Keratinocyte (primary cell): ENCODE measurements at regions not wholly inside any gene's neighbourhood (a gene's known extent, or its start where the extent isn't known, plus 50 kb on each side); places are given as distances from the start of the nearest gene placed in this dataset.

Experiments
- DNase-seq: peaks from one replicate; pipeline ENCODE4 v3.0.0-alpha.2; 2011; ENCODE audit warnings: low read depth, missing footprints, low spot score
- FAIRE-seq: peaks from 2 replicates; lab custom pipeline; 2011; peaks lifted over from hg19 to GRCh38; lab: Jason Lieb, UNC
- H2AFZ ChIP-seq: 2 replicates; pipeline ENCODE4 v1.6.0; 2012; ENCODE audit warnings: low read length, control low read depth, inconsistent platforms; ENCODE audit not compliant: control insufficient read depth
- H3K27ac ChIP-seq: 2 replicates; pipeline ENCODE4 v1.5.1; 2011; ENCODE audit warnings: low read length; ENCODE audit not compliant: control insufficient read depth, insufficient read depth
- H3K27me3 ChIP-seq: 3 replicates; pipeline ENCODE4 v1.6.0; 2011; ENCODE audit warnings: low read length; ENCODE audit not compliant: control insufficient read depth, insufficient read depth; ENCODE audit errors: extremely low read depth
- H3K36me3 ChIP-seq, 2 experiments: 2 replicates in 1 of 2; 3 replicates in 1 of 2; pipeline ENCODE4 v1.5.1; 2011; ENCODE audit warnings: low read length in 2 of 2, mild to moderate bottlenecking in 1 of 2; ENCODE audit not compliant: control insufficient read depth in 2 of 2, insufficient read depth in 2 of 2; ENCODE audit errors: extremely low read depth in 1 of 2
- H3K4me1 ChIP-seq: 3 replicates; pipeline ENCODE4 v1.5.1; 2011; ENCODE audit warnings: low read length; ENCODE audit not compliant: control insufficient read depth, insufficient read depth; ENCODE audit errors: extremely low read depth
- H3K4me2 ChIP-seq: 3 replicates; pipeline ENCODE4 v1.6.0; 2011; ENCODE audit warnings: low read depth, low read length; ENCODE audit not compliant: control insufficient read depth, insufficient read depth; ENCODE audit errors: extremely low read depth
- H3K4me3 ChIP-seq, 3 experiments: fragments of 200-600 bp in 1 of 3; sonication (generic) in 1 of 3; 2 replicates in 2 of 3; 3 replicates in 1 of 3; pipeline ENCODE4 v1.5.1; 2011 to 2016; ENCODE audit warnings: low read length in 3 of 3, mild to moderate bottlenecking in 3 of 3, control low read depth in 2 of 3, inconsistent platforms in 1 of 3, low read depth in 1 of 3, mixed read lengths in 1 of 3, mixed run types in 1 of 3, moderate library complexity in 1 of 3; ENCODE audit not compliant: control insufficient read depth in 2 of 3, insufficient read depth in 2 of 3; ENCODE audit errors: extremely low read depth in 1 of 3
- H3K79me2 ChIP-seq: 2 replicates; pipeline ENCODE4 v1.6.0; 2012; ENCODE audit warnings: low read length; ENCODE audit not compliant: control insufficient read depth, insufficient read depth
- H3K9ac ChIP-seq: 3 replicates; pipeline ENCODE4 v1.6.0; 2011; ENCODE audit warnings: low read length; ENCODE audit not compliant: control insufficient read depth, insufficient read depth; ENCODE audit errors: extremely low read depth
- H3K9me1 ChIP-seq: 3 replicates; pipeline ENCODE4 v1.6.0; 2011; ENCODE audit warnings: low read length; ENCODE audit not compliant: control insufficient read depth, insufficient read depth; ENCODE audit errors: extremely low read depth
- H3K9me3 ChIP-seq: 2 replicates; pipeline ENCODE4 v1.5.1; 2012; ENCODE audit warnings: low read depth, low read length; ENCODE audit not compliant: control insufficient read depth
- H4K20me1 ChIP-seq: 3 replicates; pipeline ENCODE4 v1.6.0; 2011; ENCODE audit warnings: low read length; ENCODE audit not compliant: control insufficient read depth, insufficient read depth; ENCODE audit errors: extremely low read depth
- CTCF ChIP-seq, 3 experiments: IDR thresholded peaks in 1 of 3; conservative IDR thresholded peaks in 1 of 3; optimal IDR thresholded peaks in 1 of 3; 2 replicates in 2 of 3; 3 replicates in 1 of 3; pipeline versions ENCODE3 to v1.5.1; 2011; ENCODE audit warnings: low read length in 3 of 3, mild to moderate bottlenecking in 3 of 3, moderate library complexity in 2 of 3, control low read depth in 1 of 3, inconsistent platforms in 1 of 3; ENCODE audit not compliant: insufficient read depth in 2 of 3; ENCODE audit errors: extremely low read depth in 1 of 3
- EZH2 ChIP-seq: IDR thresholded peaks from one replicate; pipeline ENCODE4 v1.6.1; 2012; ENCODE audit warnings: inconsistent platforms, mild to moderate bottlenecking, low read length, moderate library complexity
- dilution Hi-C: fragments of 300-500 bp; cut with MboI; formaldehyde crosslinking; loops from one replicate; pipeline ENCODE4 v1.7.0; 2020; ENCODE audit warnings: low sequenced_read_pairs; ENCODE audit not compliant: extremely low pct_ligation_motif_present

- Histone ChIP-seq H4K20me1 (no peaks in the 10 kb centered on the region), H3K79me2 (no peaks in the 10 kb centered on the region), H3K9me1 (no peaks in the 10 kb centered on the region), H3K27me3 (no peaks in the 10 kb centered on the region), H3K27ac (no peak overlapping the region), H2AFZ (no peak overlapping the region), H3K4me3 (no peak overlapping the region), H3K36me3 (no peaks in the 10 kb centered on the region), H3K9ac (no peak overlapping the region), H3K4me2 (no peak overlapping the region), H3K4me1 (no peaks in the 10 kb centered on the region), H3K9me3 (no peaks in the 10 kb centered on the region)
- dilution Hi-C loops = no loop called here
- FAIRE-seq = no peak
- no peak for DNase-seq
- no peak for TF ChIP-seq EZH2
- no peak for TF ChIP-seq CTCF (optimal IDR thresholded peaks at IDR 0.05 in 1 of 3, IDR thresholded peaks at IDR 0.05 in 1 of 3, conservative IDR thresholded peaks at IDR 0.05 in 1 of 3; ENCODE audit: extremely low read depth in 1 of 3, insufficient read depth in 2 of 3, low read length in 3 of 3)
Observed at GRCh38 chr5:93048858-93049257, 532.2 kb downstream of the NR2F1-AS1 start.

GRCh38 chr5:93044859-93045666 is 536.0 kb downstream of the NR2F1-AS1 start:
- H2AFZ ChIP-seq = no peak overlapping the region
- H3K27me3 ChIP-seq = no peaks in the 10 kb centered on the region
- TF ChIP-seq CTCF (optimal IDR thresholded peaks at IDR 0.05 in 1 of 3, IDR thresholded peaks at IDR 0.05 in 1 of 3, conservative IDR thresholded peaks at IDR 0.05 in 1 of 3; ENCODE audit: extremely low read depth in 1 of 3, insufficient read depth in 2 of 3, low read length in 3 of 3) = no peak
- no peak for TF ChIP-seq EZH2
- H3K9ac ChIP-seq = no peak overlapping the region
- no peak overlapping the region for H3K4me3 ChIP-seq
- no peaks in the 10 kb centered on the region for H3K9me1 ChIP-seq
- H3K4me1 ChIP-seq = no peaks in the 10 kb centered on the region
- H4K20me1 ChIP-seq = no peaks in the 10 kb centered on the region
- H3K36me3 ChIP-seq = no peaks in the 10 kb centered on the region
- H3K79me2 ChIP-seq = no peaks in the 10 kb centered on the region
- H3K27ac ChIP-seq = no peak overlapping the region
- FAIRE-seq (no peak), DNase-seq (no peak)
- dilution Hi-C loops = no loop called here
- no peaks in the 10 kb centered on the region for H3K9me3 ChIP-seq
- no peak overlapping the region for H3K4me2 ChIP-seq
